KG1 (cell line): ENCODE measurements at regions not wholly inside any gene's neighbourhood (a gene's known extent, or its start where the extent isn't known, plus 50 kb on each side); places are given as distances from the start of the nearest gene placed in this dataset.
"Not testable (repeated sequence)": the region's sequence is repeated elsewhere in the genome, so short reads cannot be mapped to it uniquely, and the experiment has no call there.

ENCODE experiments used
- DNase-seq: peaks from one replicate; lab custom pipeline; 2025; lab: John Stamatoyannopoulos, UW

GRCh38 chr1:118564961-118565703 is 380.1 kb upstream of the SPAG17 start:
- no peak for DNase-seq

- no peak for DNase-seq
Observed at GRCh38 chr1:118563981-118564951, 379.2 kb upstream of the SPAG17 start.

- no peak for DNase-seq
Observed at GRCh38 chr1:118558933-118559332, 373.9 kb upstream of the SPAG17 start.

- no peak for DNase-seq
Observed at GRCh38 chr1:118556936-118557335, 371.9 kb upstream of the SPAG17 start.

- no peak for DNase-seq
Observed at GRCh38 chr1:118555638-118556037, 370.6 kb upstream of the SPAG17 start.

GRCh38 chr1:118535901-118536300 is 350.9 kb upstream of the SPAG17 start:
- DNase-seq, result no peak

- DNase-seq, result not testable (repeated sequence)
Observed at GRCh38 chr1:118511922-118512321, 326.9 kb upstream of the SPAG17 start.

- DNase-seq, result no peak
Observed at GRCh38 chr1:118504867-118505266, 319.8 kb upstream of the SPAG17 start.

GRCh38 chr1:118504221-118504644 is 319.2 kb upstream of the SPAG17 start:
- no peak for DNase-seq

- DNase-seq, result no peak
Observed at GRCh38 chr1:118503752-118504151, 318.7 kb upstream of the SPAG17 start.

- DNase-seq, result no peak
Observed at GRCh38 chr1:118494998-118495397, 310.0 kb upstream of the SPAG17 start.

- no peak for DNase-seq
Observed at GRCh38 chr1:118488787-118489186, 303.8 kb upstream of the SPAG17 start.

- DNase-seq, result no peak
Observed at GRCh38 chr1:118487932-118488331, 302.9 kb upstream of the SPAG17 start.

GRCh38 chr1:118487091-118487490 is 302.1 kb upstream of the SPAG17 start:
- no peak for DNase-seq

GRCh38 chr1:118486199-118486598 is 301.2 kb upstream of the SPAG17 start:
- no peak for DNase-seq

GRCh38 chr1:118485757-118486156 is 300.7 kb upstream of the SPAG17 start:
- DNase-seq, result no peak

GRCh38 chr1:118484893-118485292 is 299.9 kb upstream of the SPAG17 start:
- no peak for DNase-seq

GRCh38 chr1:118483245-118484006 is 298.4 kb upstream of the SPAG17 start:
- no peak for DNase-seq

GRCh38 chr1:118481126-118481525 is 296.1 kb upstream of the SPAG17 start:
- DNase-seq, result no peak

GRCh38 chr1:118479351-118479750 is 294.3 kb upstream of the SPAG17 start:
- no peak for DNase-seq

GRCh38 chr1:118473825-118474224 is 288.8 kb upstream of the SPAG17 start:
- DNase-seq, result no peak

GRCh38 chr1:118464460-118464859 is 279.4 kb upstream of the SPAG17 start:
- not testable (repeated sequence) for DNase-seq
